OCI-M2 (cell line): ENCODE measurements at regions not wholly inside any gene's neighbourhood (a gene's known extent, or its start where the extent isn't known, plus 50 kb on each side); places are given as distances from the start of the nearest gene placed in this dataset.

ENCODE experiments used
- DNase-seq: peaks from one replicate; lab custom pipeline; 2025; ENCODE audit not compliant: unreplicated experiment; lab: John Stamatoyannopoulos, UW

DNA sequence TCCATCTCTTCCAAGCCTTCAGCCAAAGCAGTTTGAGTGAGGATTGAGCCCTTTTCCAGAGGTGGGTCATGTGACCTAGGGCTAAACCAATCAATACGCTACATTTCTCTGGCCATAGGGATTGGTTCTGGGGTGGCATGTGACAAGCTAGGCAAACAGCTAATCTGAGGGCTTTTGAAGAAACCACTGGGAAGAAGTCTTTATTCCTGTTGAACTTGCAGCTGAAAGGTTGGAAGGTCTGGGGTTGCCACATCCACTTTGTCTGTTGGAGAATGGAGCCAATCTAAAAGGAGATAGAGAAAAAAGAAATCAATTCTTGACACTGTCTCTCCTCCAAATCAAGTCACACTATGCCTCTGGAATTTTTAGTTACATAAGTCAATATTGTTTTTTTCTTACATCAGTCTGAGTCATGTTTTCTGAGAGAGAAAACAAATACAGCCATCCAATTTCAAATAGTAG is 637.8 kb upstream of the WWC1 start:
- DNase-seq: no peak

- no peak for DNase-seq
Measured at GRCh38 chr5:167657016-167657415, 634.4 kb upstream of the WWC1 start.

DNA sequence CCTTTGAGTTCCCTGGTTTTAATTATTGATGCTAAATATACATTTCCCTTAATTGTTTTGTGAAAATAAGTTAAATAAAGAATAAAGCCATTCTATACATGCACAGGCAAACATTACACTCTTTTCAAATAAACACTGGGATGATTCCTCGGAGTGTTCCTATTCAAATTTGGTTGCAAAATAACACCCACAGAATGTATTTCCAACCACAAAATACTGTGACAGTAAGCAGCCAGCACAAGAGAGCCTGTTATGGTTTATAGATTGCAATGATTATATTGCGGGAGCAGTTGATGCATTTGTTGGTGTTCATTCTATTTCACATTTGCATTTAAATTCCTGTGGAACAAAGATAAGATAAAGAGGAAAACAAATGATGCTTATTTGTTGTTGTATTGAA is 632.6 kb upstream of the WWC1 start:
- no peak for DNase-seq

- DNase-seq: no peak
Measured at GRCh38 chr5:167661605-167662004, 629.8 kb upstream of the WWC1 start.

DNA sequence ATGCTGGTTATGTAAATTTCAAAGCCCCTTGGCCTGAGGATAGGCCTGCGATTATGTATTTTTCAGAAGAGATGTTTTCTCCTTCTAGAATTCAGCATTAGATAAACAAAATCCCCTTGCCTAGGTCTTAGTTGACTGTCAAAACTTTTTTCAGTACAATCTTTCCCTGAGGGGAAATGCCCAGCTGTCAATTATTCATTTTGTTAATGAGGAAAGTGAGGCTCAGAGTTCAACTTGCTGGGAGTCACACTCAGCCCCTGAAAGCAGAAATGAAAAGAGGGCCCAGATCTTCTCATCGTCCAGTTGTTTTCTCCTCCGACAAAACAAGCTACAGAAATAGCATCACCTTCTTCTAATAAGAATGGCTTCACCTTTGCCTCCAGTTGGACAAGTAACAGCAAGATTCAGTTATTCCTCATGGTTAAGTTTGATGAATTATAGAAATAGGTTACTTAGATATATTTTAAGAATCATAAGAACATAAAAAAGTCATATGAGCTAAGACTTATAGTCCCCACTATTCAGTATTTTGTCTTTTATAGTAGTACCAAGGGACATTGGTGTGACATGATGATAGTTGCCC is 627.1 kb upstream of the WWC1 start:
- DNase-seq: no peak

DNA sequence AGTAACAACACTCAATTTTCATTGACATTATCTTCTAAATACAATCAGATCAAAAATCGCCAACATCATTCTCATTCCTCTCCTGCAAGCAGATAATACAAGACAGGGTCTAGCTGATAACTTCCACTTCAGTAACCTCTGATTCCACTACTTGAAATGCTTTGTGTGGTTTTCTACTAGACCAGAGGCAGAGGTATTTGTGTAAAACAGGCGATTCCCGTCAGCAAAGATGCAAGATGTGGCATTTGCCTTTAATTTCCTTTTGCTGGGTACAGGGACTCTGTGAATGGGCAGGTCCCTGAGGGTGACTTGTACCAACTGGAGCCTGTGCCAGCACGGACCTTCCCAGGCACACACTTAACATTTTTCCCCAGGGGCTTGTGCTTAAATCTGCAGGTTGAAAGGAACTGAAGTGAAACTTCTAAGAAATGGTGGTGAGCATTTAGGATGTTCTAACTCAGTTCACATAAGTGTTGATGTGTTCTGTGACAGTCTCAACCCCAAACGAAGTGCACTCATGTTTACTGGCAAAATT is 625.5 kb upstream of the WWC1 start:
- no peak for DNase-seq

DNA sequence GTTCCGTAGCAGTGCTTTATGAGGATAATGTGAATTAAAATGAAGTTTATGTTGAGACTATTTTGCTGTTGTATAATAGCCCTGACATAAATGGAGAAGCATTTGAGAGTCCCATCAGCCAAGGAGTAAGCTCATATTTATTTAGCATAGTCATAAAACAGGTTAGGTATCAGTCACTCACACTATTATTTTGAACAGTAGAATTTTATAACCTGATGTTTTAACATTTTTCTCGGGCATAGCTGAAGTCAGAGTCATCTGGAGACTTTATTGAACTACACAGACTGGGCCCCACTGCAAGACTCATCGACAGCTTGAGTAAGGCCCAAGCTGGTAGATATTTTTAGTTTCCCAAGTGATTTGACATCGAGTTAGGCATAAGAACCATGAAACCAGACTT is 620.3 kb upstream of the WWC1 start:
- DNase-seq: no peak

- DNase-seq: no peak
Measured at GRCh38 chr5:167673942-167674341, 617.5 kb upstream of the WWC1 start.

DNA sequence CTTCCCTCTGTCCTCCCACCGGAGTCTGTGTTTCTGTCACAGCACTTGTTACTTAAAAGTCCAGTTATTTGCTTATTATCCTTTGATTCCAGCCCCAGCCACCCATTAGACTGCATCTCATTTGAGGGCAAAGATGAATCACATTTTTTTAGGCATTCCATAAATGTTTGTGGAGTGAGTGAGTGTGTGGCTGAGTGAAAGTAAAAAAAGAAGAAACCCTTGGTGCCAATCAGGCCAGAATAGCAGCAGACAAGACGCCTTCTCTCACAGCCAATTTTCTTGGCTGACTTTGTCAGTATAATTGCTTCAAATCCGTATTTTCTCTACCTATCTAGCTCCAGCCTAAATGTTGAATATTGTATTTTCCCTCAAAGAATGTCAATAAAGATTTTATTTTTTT is 613.0 kb upstream of the WWC1 start:
- DNase-seq: no peak

DNA sequence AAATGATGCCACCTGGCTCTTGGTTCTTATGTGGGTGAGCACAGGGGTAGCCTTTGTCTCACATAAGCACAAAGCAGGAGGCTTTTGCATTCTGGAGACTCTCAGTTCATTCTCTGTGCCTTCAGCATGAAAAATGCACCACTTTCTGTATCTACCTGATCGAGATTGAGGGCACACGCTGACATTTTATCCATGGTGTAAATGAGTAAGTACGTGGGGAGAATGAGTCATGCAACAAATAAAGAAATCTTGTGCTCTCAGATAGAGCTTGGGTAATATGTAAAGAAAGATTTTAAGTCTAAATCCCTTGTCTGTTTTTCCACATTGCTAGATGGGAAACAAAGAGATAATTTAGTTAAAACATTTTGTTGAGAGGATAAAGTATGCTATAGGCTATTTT is 607.2 kb upstream of the WWC1 start:
- no peak for DNase-seq

DNA sequence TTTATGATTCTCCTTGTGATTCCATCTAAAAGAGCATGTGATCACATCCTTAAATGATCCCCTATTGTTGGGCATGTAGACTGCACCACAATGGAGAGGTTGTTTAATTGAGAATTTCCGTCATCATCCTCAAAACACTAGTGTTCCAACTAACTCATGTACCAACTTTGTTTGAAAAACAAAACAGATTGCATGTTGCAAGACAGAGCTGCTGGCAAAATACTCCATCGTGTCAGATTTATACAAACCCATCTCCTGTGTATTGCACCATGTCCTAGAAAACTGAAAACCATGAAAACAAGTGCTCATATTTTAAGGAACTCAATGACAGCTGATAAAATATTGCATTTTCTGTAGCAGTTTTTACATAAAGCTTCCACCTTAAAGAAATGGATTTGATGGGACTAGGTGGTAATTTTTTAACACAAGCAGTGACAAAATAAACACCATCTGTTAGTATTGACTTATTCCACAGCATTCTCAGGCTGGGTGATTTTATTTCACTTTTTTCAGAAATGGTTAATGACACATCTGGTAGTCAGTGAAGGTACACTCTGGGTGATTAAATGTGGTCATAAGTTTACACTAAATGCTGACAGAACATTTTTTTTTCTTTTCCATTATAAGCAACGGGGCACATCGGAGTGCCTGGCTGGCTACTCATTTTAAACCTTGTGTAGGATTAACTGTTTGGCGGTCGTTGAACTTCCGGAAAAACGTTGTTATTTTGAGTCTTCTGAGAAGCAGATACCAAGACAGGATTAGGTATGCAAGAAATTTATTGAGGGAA is 602.9 kb upstream of the WWC1 start:
- DNase-seq: no peak

GRCh38 chr5:167694325-167695147 is 596.9 kb upstream of the WWC1 start:
- DNase-seq: no peak

DNA sequence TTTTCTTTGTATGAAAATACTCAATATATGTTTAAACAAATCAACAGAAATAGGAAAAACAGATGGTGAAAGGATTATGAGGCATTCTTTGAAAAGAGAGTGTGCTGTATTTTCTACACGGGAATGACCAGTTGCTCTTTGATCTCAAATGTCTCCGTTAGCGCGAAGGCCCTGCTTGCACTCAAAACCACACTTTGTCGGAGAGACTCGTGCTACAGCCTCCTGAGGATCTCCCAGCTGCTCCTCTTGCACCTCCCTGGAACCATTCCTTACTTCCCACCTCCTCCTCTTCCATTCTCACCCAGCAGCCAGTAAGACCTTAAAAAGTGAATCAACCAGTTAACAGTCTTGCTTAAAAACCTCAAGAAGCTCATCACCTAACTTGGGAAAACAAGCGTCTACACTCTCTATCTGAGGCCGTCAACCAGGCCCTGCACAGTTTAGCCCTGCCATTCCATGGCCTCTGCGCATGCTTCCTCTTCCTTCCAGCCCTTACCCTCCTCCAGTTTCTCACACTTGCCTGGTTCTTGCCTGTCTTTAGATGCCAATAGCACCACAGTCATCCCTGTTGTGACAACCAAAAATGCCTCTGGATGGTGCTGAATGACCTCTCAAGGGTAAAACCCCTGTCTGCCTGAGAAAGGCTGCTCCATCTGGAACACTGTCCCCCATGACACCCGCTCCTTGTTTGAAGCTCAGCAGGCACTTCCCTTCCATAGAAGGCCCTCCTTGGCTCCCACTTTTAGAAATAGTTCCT is 594.7 kb upstream of the WWC1 start:
- no peak for DNase-seq

- DNase-seq: no peak
Measured at GRCh38 chr5:167699432-167699831, 592.0 kb upstream of the WWC1 start.

DNA sequence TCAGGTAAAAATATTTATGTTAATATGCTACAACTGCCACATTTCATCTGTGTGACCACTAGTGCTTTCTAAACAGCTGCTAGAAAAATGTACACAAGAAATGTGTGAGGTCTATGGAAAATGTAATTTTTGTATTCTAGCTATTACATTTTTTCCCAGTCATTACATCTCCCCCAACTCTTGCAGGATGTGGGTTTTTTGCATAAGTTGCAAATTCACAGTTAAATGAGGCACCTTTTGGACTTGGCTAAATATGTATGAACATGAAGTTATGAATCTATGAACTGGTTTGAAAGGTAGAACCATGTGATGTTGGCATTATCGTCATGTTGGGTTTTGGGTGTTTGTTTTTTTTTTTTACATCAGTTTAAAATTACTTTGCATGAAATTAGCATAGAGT is 590.4 kb upstream of the WWC1 start:
- DNase-seq: no peak

DNA sequence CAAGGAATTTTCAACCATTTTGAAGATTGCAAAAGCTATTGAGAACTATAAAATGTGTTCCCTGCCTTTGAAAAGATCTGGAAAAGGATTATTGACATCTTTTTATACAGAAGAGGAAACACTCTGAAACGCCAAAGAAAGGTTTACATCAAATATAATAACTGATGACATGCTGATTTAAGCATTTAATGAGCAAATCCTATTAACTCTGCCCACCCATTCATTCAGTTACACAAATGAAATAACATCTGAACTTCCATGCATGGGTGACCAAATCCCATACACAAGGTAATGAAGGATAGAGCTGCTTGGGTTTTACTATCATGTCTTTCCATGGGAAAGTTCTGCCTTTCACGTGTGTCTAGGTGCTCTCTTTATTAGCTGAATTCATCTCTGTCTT is 589.4 kb upstream of the WWC1 start:
- DNase-seq: no peak

- DNase-seq: no peak
Measured at GRCh38 chr5:167708449-167708848, 583.0 kb upstream of the WWC1 start.

GRCh38 chr5:167709625-167710024 is 581.8 kb upstream of the WWC1 start:
- no peak for DNase-seq

DNA sequence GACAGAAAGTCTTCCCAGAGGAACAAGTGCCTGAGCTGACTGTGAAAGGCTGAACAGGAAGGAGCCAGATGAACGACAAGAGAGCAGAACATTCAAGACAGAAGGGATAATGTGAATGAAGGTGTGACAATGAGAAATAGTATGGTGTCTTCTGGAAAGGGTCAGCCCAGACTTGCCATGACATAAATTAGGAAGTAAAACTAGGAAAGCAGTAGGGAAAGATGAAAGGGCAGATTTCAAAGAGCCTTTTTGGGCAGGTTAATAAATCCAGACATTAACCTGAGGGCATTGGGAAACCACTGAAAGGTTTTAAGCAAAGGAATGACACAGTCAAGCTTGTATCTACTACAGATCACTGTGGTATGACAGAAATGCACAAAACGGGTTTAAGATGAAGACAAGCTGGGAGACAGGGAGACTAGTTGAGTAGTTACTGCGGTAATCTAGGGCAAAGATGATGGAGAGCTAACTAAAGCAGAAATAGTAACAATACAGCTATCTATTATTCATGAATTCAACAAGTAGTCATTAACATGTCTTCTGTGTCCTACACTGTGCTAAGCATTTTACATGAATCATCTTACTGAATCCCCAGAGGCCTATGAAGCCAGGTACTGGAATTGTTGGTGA is 580.9 kb upstream of the WWC1 start:
- no peak for DNase-seq

- no peak for DNase-seq
Measured at GRCh38 chr5:167712986-167713585, 578.4 kb upstream of the WWC1 start.
